DOHH2 (cell line): ENCODE measurements at regions not wholly inside any gene's neighbourhood (a gene's known extent, or its start where the extent isn't known, plus 50 kb on each side); places are given as distances from the start of the nearest gene placed in this dataset.
"Not testable (repeated sequence)": the region's sequence is repeated elsewhere in the genome, so short reads cannot be mapped to it uniquely, and the experiment has no call there.

Experiments used
- CTCF ChIP-seq: fragments of 200-600 bp; sonication (generic); IDR thresholded peaks from one replicate; pipeline ENCODE4 v1.5.1; 2014; ENCODE audit warnings: antibody characterized with exemption, mild to moderate bottlenecking, low read depth, low read length; ENCODE audit not compliant: poor library complexity, severe bottlenecking
- EZH2phosphoT487 ChIP-seq: fragments of 200-600 bp; sonication (generic); IDR thresholded peaks from 2 replicates; pipeline ENCODE4 v1.6.1; 2017; ENCODE audit warnings: borderline replicate concordance, mild to moderate bottlenecking, antibody characterized with exemption, low read length, moderate library complexity, mixed read lengths

- TF ChIP-seq CTCF, EZH2phosphoT487: not testable (repeated sequence)
Measured at GRCh38 chr14:50030911-50031310, 85.5 kb downstream of the VCPKMT start.
